ENCODE measurements at regions not wholly inside any gene's neighbourhood (a gene's known extent, or its start where the extent isn't known, plus 50 kb on each side); places are given as distances from the start of the nearest gene placed in this dataset.

GRCh38 chr16:85355515-85355837 lies 243.2 kb upstream of the CIBAR2 start:
- TF ChIP-seq CTCF (IDR thresholded peaks at IDR 0.05) (no peak), POLR2A (IDR thresholded peaks at IDR 0.05) (no peak)
